ENCODE measurements at regions not wholly inside any gene's neighbourhood (a gene's known extent, or its start where the extent isn't known, plus 50 kb on each side); places are given as distances from the start of the nearest gene placed in this dataset.

- ChIA-PET POLR2A (no interaction called here), CTCF (no interaction called here)
- DNase-seq (ENCODE audit: extremely low spot score): no peak
- TF ChIP-seq ARNT (IDR thresholded peaks at IDR 0.05) (no peak), ELF4 (IDR thresholded peaks at IDR 0.05) (no peak), ZNF384 (IDR thresholded peaks at IDR 0.05) (no peak), FOXA1 (IDR thresholded peaks at IDR 0.05) (no peak), CTBP1 (IDR thresholded peaks at IDR 0.05; ENCODE audit: borderline replicate concordance) (no peak), TARDBP (IDR thresholded peaks at IDR 0.05) (no peak), BHLHE40 (IDR thresholded peaks at IDR 0.05; ENCODE audit: borderline replicate concordance) (no peak), LEF1 (IDR thresholded peaks at IDR 0.05; ENCODE audit: borderline replicate concordance) (no peak), FOXK2 (IDR thresholded peaks at IDR 0.05) (no peak), PKNOX1 (IDR thresholded peaks at IDR 0.05) (no peak), FOXM1 (IDR thresholded peaks at IDR 0.05; ENCODE audit: borderline replicate concordance) (no peak), HDGF (IDR thresholded peaks at IDR 0.05; ENCODE audit: borderline replicate concordance) (no peak), L3MBTL2 (conservative IDR thresholded peaks at IDR 0.05) (no peak), SP1 (IDR thresholded peaks at IDR 0.05) (no peak), SUZ12 (IDR thresholded peaks at IDR 0.05) (no peak), NFRKB (IDR thresholded peaks at IDR 0.05) (no peak)
Observed at GRCh38 chr15:69815793-69816192, 281.9 kb downstream of the TLE3 start.

- TF ChIP-seq ARNT (IDR thresholded peaks at IDR 0.05): no peak
- POLR2A ChIA-PET: no interaction called here
- DNase-seq (ENCODE audit: extremely low spot score): no peak
- CTCF ChIA-PET: no interaction called here
Observed at GRCh38 chr15:69816522-69816921, 281.2 kb downstream of the TLE3 start.

GRCh38 chr15:69818529-69818928 is 279.2 kb downstream of the TLE3 start:
- POLR2A ChIA-PET: no interaction called here
- TF ChIP-seq ELF4 (IDR thresholded peaks at IDR 0.05) (no peak), FOXA1 (IDR thresholded peaks at IDR 0.05) (no peak), FOXM1 (IDR thresholded peaks at IDR 0.05; ENCODE audit: borderline replicate concordance) (no peak), PKNOX1 (IDR thresholded peaks at IDR 0.05) (no peak), LEF1 (IDR thresholded peaks at IDR 0.05; ENCODE audit: borderline replicate concordance) (no peak), HDGF (IDR thresholded peaks at IDR 0.05; ENCODE audit: borderline replicate concordance) (no peak), NFRKB (IDR thresholded peaks at IDR 0.05) (no peak), L3MBTL2 (conservative IDR thresholded peaks at IDR 0.05) (no peak)
- no peak for DNase-seq (ENCODE audit: extremely low spot score)
- CTCF ChIA-PET: interaction anchor here (1.1 kb wide), 1 partner anchor 9 kb away, joined by 5 read pairs; no protein-coding TSS in a partner anchor

- CTCF ChIA-PET: interaction anchor here (1.1 kb wide), 1 partner anchor 8 kb away, joined by 5 read pairs; no protein-coding TSS in a partner anchor
- no peak for TF ChIP-seq HDGF (IDR thresholded peaks at IDR 0.05; ENCODE audit: borderline replicate concordance)
- TF ChIP-seq LEF1 (IDR thresholded peaks at IDR 0.05; ENCODE audit: borderline replicate concordance): no peak
- TF ChIP-seq NFRKB (IDR thresholded peaks at IDR 0.05): no peak
- no peak for TF ChIP-seq FOXM1 (IDR thresholded peaks at IDR 0.05; ENCODE audit: borderline replicate concordance)
- no peak for TF ChIP-seq FOXK2 (IDR thresholded peaks at IDR 0.05)
- no peak for TF ChIP-seq PKNOX1 (IDR thresholded peaks at IDR 0.05)
- no peak for TF ChIP-seq TARDBP (IDR thresholded peaks at IDR 0.05)
- TF ChIP-seq ELF4 (IDR thresholded peaks at IDR 0.05): no peak
- TF ChIP-seq L3MBTL2 (conservative IDR thresholded peaks at IDR 0.05): no peak
- TF ChIP-seq ZNF384 (IDR thresholded peaks at IDR 0.05): no peak
- no peak for TF ChIP-seq SP1 (IDR thresholded peaks at IDR 0.05)
- TF ChIP-seq FOXA1 (IDR thresholded peaks at IDR 0.05): no peak
- TF ChIP-seq BHLHE40 (IDR thresholded peaks at IDR 0.05; ENCODE audit: borderline replicate concordance): no peak
- no peak for TF ChIP-seq SUZ12 (IDR thresholded peaks at IDR 0.05)
- TF ChIP-seq ARNT (IDR thresholded peaks at IDR 0.05): no peak
- TF ChIP-seq CTBP1 (IDR thresholded peaks at IDR 0.05; ENCODE audit: borderline replicate concordance): no peak
- POLR2A ChIA-PET: no interaction called here
- no peak for DNase-seq (ENCODE audit: extremely low spot score)
Observed at GRCh38 chr15:69819371-69819770, 278.3 kb downstream of the TLE3 start.

GRCh38 chr15:69820819-69821218 is 276.9 kb downstream of the TLE3 start:
- DNase-seq (ENCODE audit: extremely low spot score): no peak
- POLR2A ChIA-PET: no interaction called here
- TF ChIP-seq LEF1 (IDR thresholded peaks at IDR 0.05; ENCODE audit: borderline replicate concordance): no peak
- no peak for TF ChIP-seq L3MBTL2 (conservative IDR thresholded peaks at IDR 0.05)
- CTCF ChIA-PET: no interaction called here

- TF ChIP-seq PKNOX1 (IDR thresholded peaks at IDR 0.05) (peak; percentile 50), BHLHE40 (IDR thresholded peaks at IDR 0.05; ENCODE audit: borderline replicate concordance) (no peak)
- DNase-seq (ENCODE audit: extremely low spot score): peak; percentile 58
- POLR2A ChIA-PET: interaction anchor here (0.8 kb wide), 1 partner anchor 232 kb away, joined by 3 read pairs; no protein-coding TSS in a partner anchor
- CTCF ChIA-PET: no interaction called here
Observed at GRCh38 chr15:69823223-69823907, 274.4 kb downstream of the TLE3 start.

All from HEK293T (cell line).